NT2/D1 (cell line): ENCODE measurements at regions not wholly inside any gene's neighbourhood (a gene's known extent, or its start where the extent isn't known, plus 50 kb on each side); places are given as distances from the start of the nearest gene placed in this dataset.

ENCODE experiments used
- DNase-seq: peaks from one replicate; pipeline ENCODE4 v3.0.0-alpha.2; 2011; ENCODE audit warnings: low read depth, low spot score
- H3K27me3 ChIP-seq: 2 replicates; pipeline ENCODE4 v1.6.0; 2011; ENCODE audit warnings: mild to moderate bottlenecking; ENCODE audit not compliant: insufficient read length, insufficient read depth
- H3K36me3 ChIP-seq: 2 replicates; pipeline ENCODE4 v1.6.1; 2011; ENCODE audit warnings: mild to moderate bottlenecking, low read length, mixed read lengths; ENCODE audit not compliant: insufficient read depth, insufficient read length
- H3K4me1 ChIP-seq: 2 replicates; pipeline ENCODE4 v1.5.1; 2011; ENCODE audit not compliant: insufficient read depth, insufficient read length
- H3K4me3 ChIP-seq: 2 replicates; pipeline ENCODE4 v1.5.1; 2011; ENCODE audit warnings: low read depth; ENCODE audit not compliant: insufficient read length
- H3K9ac ChIP-seq: 2 replicates; pipeline ENCODE4 v1.6.0; 2011; ENCODE audit warnings: low read depth; ENCODE audit not compliant: insufficient read length
- H3K9me3 ChIP-seq: 2 replicates; pipeline ENCODE4 v1.5.1; 2011; ENCODE audit warnings: mild to moderate bottlenecking, low read length; ENCODE audit not compliant: insufficient read depth
- SUZ12 ChIP-seq: IDR thresholded peaks from 2 replicates; pipeline ENCODE4 v1.6.1; 2011; ENCODE audit not compliant: insufficient read length, insufficient read depth; ENCODE audit errors: extremely low read depth
- YY1 ChIP-seq: IDR thresholded peaks from 2 replicates; pipeline ENCODE4 v1.6.1; 2011; ENCODE audit not compliant: insufficient read length, insufficient read depth
- ZNF274 ChIP-seq: IDR thresholded peaks from 2 replicates; pipeline ENCODE4 v1.6.1; 2011; ENCODE audit warnings: mild to moderate bottlenecking, low read depth, low read length

DNA sequence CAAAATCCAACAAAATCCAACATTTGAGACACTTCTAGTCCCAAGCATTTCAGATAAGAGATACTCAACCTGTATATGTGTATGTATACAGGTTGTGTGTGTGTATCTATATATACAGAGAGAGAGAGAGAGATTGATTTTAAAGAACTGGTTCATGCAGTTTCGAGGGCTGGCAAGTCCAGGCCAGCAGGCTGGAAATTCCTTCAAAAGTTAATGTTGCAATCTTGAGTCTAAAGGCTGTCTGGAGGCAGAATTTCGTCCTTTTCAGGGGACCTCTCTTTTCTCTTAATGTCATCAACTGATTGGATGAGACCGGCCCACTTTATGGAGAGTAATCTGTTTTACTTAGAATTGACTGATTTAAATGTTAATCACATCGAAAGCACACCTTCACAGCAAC is 199.6 kb upstream of the IL12A start:
- Histone ChIP-seq H3K36me3 (peaks cover 11% of the 10 kb centered on the region), H3K9me3 (no peaks in the 10 kb centered on the region), H3K4me3 (no peak overlapping the region), H3K9ac (no peak overlapping the region), H3K4me1 (peaks cover 4% of the 10 kb centered on the region), H3K27me3 (no peaks in the 10 kb centered on the region)
- DNase-seq, result no peak
- TF ChIP-seq YY1 (no peak), ZNF274 (no peak), SUZ12 (no peak)

DNA sequence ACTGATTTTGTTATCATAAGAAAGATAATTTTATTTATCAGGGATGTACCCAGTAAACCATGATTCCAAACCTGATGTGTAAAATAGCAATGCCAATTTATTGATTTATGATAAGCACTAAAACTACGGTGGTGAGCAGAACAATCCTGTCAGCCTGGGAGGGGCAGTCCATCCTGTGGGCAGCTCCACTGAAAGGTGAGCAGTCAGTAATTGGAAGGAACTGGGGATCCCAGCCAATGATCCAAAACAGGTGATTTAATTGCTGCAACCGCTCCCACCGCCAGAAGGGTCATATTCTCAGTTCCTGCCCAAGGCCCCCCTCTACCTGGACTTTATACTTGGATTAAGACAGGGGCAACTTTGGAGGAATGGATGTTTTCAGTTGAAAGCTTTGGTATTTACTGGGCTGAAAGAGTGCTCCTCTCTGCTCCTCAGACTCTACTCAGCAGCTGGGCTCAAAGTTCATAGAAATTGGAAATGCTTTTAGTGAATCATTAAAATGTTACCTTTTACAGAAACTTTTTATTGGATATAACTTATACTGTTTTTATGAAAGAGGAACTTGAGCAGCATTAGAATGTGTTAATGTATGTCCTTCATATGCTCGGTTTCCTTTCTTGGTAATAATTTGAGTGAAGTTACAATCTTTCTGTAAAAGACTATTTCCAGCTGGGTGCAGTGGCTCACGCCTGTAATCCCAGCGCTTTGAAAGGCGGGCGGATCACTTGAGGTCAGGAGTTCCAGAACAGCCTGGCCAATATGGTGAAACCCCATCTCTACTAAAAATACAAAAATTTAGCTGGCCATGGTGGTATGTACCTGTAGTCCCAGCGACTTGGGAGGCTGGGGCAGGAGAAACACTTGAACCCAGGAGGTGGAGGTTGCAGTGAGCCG is 198.6 kb upstream of the IL12A start:
- H3K4me3 ChIP-seq, result no peak overlapping the region
- no peaks in the 10 kb centered on the region for H3K27me3 ChIP-seq
- no peak for DNase-seq
- peaks cover 4% of the 10 kb centered on the region for H3K4me1 ChIP-seq
- H3K36me3 ChIP-seq, result peaks cover 11% of the 10 kb centered on the region
- H3K9me3 ChIP-seq, result no peaks in the 10 kb centered on the region
- TF ChIP-seq SUZ12, result no peak
- TF ChIP-seq ZNF274, result no peak
- TF ChIP-seq YY1, result no peak
- H3K9ac ChIP-seq, result no peak overlapping the region

DNA sequence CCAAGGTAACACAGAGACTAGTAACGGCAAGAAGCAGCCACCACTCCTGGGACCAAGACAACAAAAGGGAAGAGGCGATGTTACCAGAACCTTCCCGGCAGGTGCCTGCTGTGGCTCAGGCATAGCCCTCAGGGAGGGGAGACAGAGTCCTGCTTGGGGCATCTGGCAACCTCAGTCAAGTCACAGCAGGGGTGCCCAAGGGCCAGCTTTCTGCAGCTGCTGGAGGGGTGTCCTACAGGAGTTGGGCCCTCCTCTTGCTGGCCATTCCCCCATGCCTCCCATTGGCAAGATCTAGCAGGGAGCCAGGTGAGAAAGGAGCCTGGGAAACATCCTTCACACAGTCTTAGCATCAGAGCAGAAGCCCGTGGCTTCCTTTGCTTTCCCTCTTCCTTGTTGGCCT is 197.3 kb upstream of the IL12A start:
- Histone ChIP-seq H3K9me3 (no peaks in the 10 kb centered on the region), H3K4me1 (peaks cover 4% of the 10 kb centered on the region), H3K27me3 (no peaks in the 10 kb centered on the region), H3K36me3 (peaks cover 11% of the 10 kb centered on the region), H3K9ac (no peak overlapping the region), H3K4me3 (no peak overlapping the region)
- TF ChIP-seq SUZ12, result no peak
- TF ChIP-seq YY1, result no peak
- TF ChIP-seq ZNF274, result no peak
- DNase-seq, result no peak

GRCh38 chr3:159792070-159792469 is 196.6 kb upstream of the IL12A start:
- Histone ChIP-seq H3K4me3 (no peak overlapping the region), H3K27me3 (no peaks in the 10 kb centered on the region), H3K4me1 (peaks cover 4% of the 10 kb centered on the region), H3K9ac (no peak overlapping the region), H3K9me3 (no peaks in the 10 kb centered on the region), H3K36me3 (peaks cover 11% of the 10 kb centered on the region)
- TF ChIP-seq YY1, result no peak
- no peak for DNase-seq

- Histone ChIP-seq H3K4me1 (peaks cover 4% of the 10 kb centered on the region), H3K4me3 (no peak overlapping the region), H3K36me3 (peaks cover 7% of the 10 kb centered on the region), H3K27me3 (no peaks in the 10 kb centered on the region), H3K9ac (no peak overlapping the region), H3K9me3 (no peaks in the 10 kb centered on the region; the same call in 1 of the 2 replicates)
- no peak for DNase-seq
- TF ChIP-seq SUZ12, result no peak
These were observed 193.6 kb upstream of the IL12A start for GRCh38 chr3:159795042-159795441.

- Histone ChIP-seq H3K36me3 (peaks cover 7% of the 10 kb centered on the region), H3K27me3 (no peaks in the 10 kb centered on the region), H3K4me1 (peaks cover 4% of the 10 kb centered on the region), H3K9me3 (no peaks in the 10 kb centered on the region; the same call in 1 of the 2 replicates), H3K4me3 (no peak overlapping the region), H3K9ac (no peak overlapping the region)
- TF ChIP-seq YY1 (no peak), SUZ12 (no peak), ZNF274 (no peak)
- DNase-seq, result no peak
These were observed 192.9 kb upstream of the IL12A start for GRCh38 chr3:159795681-159796175.

DNA sequence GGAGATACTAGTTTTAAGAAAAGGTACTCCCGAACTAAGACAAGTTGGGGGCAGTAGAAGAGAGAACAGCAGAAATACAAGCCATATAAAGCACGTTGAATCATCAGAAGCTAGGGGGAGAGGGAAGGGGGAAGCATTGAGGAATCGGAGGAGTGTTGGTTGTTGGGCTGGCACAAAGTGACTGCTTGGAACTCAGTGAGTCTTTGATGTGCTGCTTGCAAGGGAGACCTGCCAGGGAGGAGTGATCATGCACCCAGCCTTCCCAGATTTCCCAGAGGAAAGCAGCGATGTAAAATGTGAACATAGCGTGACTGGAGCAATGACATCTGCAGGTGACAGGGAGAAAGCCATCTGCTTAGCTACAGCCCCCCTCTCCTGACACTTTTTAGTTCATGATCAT is 192.4 kb upstream of the IL12A start:
- Histone ChIP-seq H3K9me3 (no peaks in the 10 kb centered on the region; the same call in 1 of the 2 replicates), H3K27me3 (no peaks in the 10 kb centered on the region), H3K9ac (no peak overlapping the region), H3K36me3 (peaks cover 2% of the 10 kb centered on the region), H3K4me3 (no peak overlapping the region), H3K4me1 (peaks cover 3% of the 10 kb centered on the region)
- DNase-seq, result no peak
- TF ChIP-seq SUZ12 (no peak), ZNF274 (no peak), YY1 (no peak)
